HCEC 1CT (cell line): ENCODE measurements at regions not wholly inside any gene's neighbourhood (a gene's known extent, or its start where the extent isn't known, plus 50 kb on each side); places are given as distances from the start of the nearest gene placed in this dataset.

Experiments used
- DNase-seq: peaks from one replicate; pipeline ENCODE4 v3.0.0-alpha.2; 2017

GRCh38 chr10:21315645-21316220, 209.7 kb downstream of the SKIDA1 start:
- DNase-seq, result peak; percentile 86

GRCh38 chr10:21314906-21315644, 210.4 kb downstream of the SKIDA1 start:
- peak; percentile 74 for DNase-seq

DNA sequence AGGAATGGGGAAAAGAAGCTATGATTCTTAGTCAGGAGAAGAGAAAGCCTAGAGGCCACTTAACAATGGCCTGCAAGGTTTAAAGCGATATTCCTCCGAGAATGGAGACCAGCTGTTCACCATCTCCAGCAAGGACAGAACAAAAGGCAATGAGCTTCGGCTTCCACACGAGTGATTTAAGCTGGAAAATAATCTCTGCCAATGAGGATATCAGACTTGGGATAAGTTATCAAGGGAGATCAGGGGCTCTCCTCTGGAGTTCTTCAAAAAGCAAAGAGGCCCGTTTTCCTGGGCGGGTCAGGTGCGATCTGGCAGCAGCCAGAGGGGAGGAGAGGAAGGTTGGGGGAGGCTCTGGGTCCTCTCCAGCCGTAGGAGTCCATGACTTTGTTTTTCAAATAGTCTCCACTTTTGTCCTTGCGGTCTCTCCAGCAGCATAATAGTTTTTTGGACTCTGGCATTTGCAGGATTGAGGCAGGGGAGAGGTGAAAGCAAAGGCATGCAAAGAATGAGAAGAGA, 211.3 kb downstream of the SKIDA1 start:
- DNase-seq, result no peak

DNA sequence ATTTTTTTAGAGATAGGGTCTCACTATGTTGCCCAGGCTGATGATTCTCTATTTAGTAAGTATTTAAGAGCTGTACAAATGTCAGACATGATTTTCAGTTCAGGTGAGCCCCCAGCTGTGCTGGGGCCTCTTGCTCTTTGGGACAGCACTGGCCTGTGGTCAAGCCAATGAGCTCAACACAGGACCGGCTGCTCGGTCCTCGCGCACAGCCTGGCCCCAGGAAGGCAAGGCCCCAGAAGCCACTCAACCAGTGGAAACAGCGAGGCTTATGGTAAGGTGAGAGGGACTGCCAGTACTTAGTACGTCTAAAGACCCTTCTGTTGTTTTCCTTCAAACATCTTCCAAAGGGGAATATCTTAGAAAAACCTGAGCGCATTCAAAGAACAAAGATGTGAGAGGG, 211.8 kb downstream of the SKIDA1 start:
- no peak for DNase-seq

GRCh38 chr10:21311426-21311825, 214.1 kb downstream of the SKIDA1 start:
- DNase-seq, result no peak

GRCh38 chr10:21309427-21309826, 216.1 kb downstream of the SKIDA1 start:
- DNase-seq, result no peak

- DNase-seq, result no peak
Measured at GRCh38 chr10:21308946-21309345, 216.5 kb downstream of the SKIDA1 start.

DNA sequence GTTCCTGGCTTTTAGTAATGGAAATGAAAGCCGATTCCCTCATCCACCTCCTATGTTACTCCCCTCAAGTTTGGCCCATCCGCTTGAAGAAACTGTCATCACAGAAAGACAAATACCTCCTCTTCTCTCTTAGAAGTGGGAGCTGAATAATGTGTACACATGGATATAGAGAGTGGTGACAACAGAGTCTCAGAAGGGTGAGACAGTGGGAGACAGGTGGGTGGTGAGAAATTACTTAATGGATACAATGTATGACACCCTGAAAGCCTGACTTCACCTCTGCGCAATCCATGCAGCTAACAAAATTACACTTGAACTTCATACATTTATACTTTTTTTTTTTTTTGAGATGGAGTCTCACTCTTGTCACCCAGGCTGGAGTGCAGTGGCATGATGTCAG, 217.5 kb downstream of the SKIDA1 start:
- no peak for DNase-seq

GRCh38 chr10:21304608-21305007, 220.9 kb downstream of the SKIDA1 start:
- DNase-seq, result no peak

DNA sequence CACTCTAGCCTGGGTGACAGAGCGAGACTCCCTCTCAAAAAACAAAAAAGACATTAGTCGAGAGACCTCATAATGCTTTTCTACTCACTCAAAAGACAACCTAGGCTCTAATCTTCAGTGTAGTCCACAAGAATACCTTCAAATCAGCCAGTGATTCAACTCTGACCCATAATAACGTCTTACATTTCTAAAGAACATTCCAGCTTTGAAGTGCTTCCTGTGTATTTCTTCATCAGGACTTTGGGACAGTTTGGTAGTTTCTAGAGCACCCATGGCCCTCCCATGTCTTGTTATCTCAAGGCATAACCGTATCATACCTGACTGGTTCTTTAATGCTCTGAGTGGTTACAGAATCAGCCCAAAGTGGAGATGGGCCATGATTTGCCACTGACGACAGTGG, 221.3 kb downstream of the SKIDA1 start:
- peak; percentile 61 for DNase-seq

DNA sequence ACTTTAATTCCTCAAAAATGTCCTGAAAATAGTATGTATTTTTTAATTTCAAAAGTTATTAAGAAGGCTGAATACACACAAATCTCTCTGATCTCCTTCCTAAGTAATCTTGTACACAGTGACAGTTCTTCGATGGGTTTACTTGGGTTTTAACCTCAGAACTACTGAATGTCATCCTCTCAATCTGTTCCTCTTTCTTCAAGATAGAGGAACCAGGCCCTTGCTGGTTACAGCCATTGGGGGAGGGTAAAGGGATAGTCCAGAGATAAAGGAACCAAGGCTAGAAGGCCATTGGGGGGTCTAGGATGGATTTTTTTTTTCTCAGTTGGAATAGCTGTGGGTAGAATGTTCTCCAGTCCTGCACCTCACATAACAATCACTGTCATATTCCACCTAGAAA, 224.9 kb downstream of the SKIDA1 start:
- no peak for DNase-seq

DNA sequence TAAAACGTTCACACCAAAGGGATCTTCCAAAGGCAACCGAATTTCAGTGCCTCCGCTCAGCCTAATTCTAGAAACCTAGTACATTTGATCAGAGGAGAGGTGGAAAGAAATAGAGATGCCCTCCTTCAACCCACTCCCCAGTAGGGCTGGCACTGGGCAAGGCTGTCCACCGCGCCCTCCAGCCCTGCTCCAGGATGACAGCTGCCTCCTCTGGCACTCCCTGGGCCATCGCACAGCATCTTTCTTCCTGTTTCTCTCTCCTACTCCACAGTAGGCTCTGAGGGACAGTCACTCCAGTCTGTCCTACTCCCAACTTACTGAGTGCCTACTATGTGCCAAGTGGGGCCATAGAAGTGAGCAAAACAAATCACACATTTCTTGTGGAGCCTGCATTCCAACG, 226.2 kb downstream of the SKIDA1 start:
- no peak for DNase-seq

DNA sequence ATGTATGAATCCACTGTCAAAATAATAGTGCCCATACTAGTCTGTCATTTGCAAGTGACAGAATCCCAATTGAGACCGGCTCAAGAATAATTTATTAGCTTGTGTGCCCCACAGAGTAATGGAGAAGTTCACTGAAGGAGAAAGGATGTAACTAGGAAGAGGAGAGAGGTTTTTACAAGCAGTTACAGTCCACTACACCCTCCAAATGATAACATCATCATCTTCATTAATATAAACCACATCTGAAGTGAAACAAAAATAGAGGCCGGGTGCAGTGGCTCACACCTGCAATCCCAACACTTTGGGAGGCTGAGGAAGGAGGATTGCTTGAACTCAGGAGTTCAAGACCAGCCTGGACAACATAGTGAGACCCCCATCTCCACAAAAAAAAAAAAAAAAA, 226.8 kb downstream of the SKIDA1 start:
- DNase-seq, result no peak

DNA sequence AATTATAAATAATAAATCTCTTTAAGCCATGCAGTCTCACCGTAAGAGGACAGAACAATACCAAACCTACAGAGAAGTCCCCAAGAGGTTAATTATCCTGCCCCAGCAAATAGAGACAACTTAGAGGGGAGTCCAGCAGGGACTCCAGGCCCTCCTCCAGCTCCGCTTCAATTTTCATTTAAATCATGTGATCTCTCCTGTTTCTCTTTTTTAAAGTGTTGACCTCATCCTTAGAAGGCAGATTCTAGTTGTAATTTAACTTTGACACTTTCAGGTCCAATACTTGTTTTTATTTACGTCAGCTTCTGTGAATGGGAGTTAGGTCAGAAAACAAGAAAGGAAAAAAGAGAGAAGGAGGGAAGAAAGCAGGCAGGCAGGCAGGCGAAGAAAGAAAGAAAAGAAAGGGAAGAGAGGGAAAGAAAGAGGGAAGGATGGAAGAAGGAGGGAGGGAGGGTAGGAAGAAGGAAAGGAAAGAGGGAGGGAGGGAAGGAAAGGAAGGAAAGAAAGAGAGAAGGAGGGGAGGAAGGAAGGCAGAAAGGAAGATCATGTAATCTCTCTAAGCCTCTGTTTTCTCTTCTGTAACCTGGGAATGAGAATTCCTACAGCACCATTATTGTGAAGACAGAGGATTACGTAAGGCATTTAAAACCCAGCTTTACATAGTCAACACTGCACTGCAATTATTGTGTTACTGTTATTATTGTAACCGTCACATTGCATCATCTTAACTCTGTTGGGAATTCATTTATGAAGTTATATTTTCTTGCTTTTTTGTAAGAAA, 227.7 kb downstream of the SKIDA1 start:
- no peak for DNase-seq

DNA sequence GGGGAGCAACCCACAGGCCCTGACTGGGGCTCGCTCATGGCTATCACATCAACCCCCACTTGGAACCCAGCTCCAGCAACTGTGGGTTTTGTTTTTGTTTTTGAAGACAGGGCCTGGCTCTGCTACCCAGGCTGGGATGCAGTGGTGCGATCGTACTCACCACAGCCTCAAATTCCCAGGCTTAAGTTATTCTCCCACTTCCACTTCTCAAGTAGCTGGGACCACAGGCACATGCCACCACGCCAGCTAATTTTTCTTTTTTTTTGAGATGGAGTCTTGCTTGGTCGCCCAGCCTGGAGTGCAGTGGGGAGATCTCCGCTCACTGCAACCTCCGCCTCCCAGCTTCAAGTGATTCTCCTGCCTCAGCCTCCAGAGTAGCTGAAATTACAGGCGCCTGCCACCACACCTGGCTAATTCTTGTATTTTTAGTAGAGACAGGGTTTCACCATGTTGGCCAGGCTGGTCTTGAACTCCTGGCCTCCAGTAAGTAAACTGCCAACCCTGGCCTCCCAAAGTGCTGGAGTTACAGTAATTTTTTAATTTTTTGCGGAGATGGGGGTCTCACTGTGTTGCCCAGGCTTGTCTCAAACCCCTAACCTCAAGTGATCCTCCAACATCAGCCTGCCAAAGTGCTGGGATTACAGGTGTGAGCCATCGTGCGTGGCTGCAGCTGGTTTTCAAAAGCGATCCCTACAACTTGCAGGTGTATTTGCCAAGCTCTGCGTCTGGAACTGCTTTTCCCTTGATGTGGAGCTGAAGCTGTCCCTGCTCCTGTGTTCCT, 228.7 kb downstream of the SKIDA1 start:
- DNase-seq, result no peak

GRCh38 chr10:21293518-21294356, 231.7 kb downstream of the SKIDA1 start:
- no peak for DNase-seq

GRCh38 chr10:21292763-21293517, 232.5 kb downstream of the SKIDA1 start:
- DNase-seq, result peak; percentile 95

GRCh38 chr10:21290499-21291160, 234.9 kb downstream of the SKIDA1 start:
- DNase-seq, result no peak

DNA sequence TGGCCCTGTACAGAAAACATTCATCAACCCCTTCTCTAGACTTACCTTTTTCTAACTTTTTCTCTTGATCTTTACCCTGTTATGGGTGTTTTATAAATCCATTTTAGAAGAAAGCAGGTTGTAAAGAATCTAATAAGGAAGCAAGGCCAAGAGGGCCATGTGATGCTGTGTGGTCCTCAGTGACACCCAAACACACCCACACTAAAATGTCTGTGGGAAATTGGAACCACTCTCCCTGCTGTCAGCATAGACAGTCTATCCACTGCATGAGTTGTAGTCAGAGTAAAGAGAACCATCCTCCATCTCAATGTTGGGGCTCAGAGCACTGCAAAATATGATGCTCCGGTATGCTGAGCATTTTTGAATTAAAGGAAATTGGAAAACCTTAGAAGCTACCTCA, 235.5 kb downstream of the SKIDA1 start:
- no peak for DNase-seq

DNA sequence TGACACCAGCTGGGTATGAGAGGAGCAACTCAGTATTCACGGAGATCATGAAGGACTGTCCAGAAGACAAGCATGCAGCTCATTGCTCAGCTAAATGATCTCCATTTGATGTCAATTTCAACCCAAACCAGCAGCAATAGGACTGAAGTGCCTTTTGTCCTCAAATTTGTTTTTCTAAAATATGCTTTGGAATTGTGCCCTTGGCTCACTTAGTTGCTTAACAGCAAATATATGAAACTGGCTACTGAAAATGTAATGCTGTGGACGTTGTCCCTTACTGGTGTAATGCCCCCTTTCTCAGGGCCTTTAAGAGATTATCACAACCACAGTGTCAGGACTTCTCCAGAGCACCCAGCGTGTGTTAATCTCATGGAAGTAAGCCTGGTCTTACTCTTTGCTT, 236.2 kb downstream of the SKIDA1 start:
- no peak for DNase-seq
